HFFc6 (cell line): ENCODE measurements at regions not wholly inside any gene's neighbourhood (a gene's known extent, or its start where the extent isn't known, plus 50 kb on each side); places are given as distances from the start of the nearest gene placed in this dataset.

Source experiments
- DNase-seq: peaks from one replicate; pipeline ENCODE4 v3.0.0-alpha.2; 2018
- H3K27ac Mint-ChIP-seq: 2 replicates; pipeline ENCODE4 v1.8.0; 2020; ENCODE audit warnings: mild to moderate bottlenecking, mixed read lengths
- H3K27me3 Mint-ChIP-seq: 2 replicates; pipeline ENCODE4 v1.8.0; 2021; ENCODE audit warnings: mild to moderate bottlenecking, moderate library complexity, mixed read lengths; ENCODE audit not compliant: insufficient read depth
- H3K36me3 Mint-ChIP-seq: 2 replicates; pipeline ENCODE4 v1.8.0; 2021; ENCODE audit warnings: low read depth, mixed read lengths
- H3K4me1 Mint-ChIP-seq: 2 replicates; pipeline ENCODE4 v1.8.0; 2020; ENCODE audit warnings: low read depth, mixed read lengths
- H3K4me3 Mint-ChIP-seq: 2 replicates; pipeline ENCODE4 v1.8.0; 2020; ENCODE audit warnings: mild to moderate bottlenecking, moderate library complexity, mixed read lengths
- H3K9me3 Mint-ChIP-seq: 2 replicates; pipeline ENCODE4 v1.8.0; 2020; ENCODE audit warnings: mild to moderate bottlenecking, mixed read lengths
- CTCF ChIP-seq: fragments of 200-600 bp; sonication (generic); IDR thresholded peaks from 2 replicates; pipeline ENCODE4 v1.5.0; 2021; ENCODE audit warnings: antibody characterized with exemption, mild to moderate bottlenecking

DNA sequence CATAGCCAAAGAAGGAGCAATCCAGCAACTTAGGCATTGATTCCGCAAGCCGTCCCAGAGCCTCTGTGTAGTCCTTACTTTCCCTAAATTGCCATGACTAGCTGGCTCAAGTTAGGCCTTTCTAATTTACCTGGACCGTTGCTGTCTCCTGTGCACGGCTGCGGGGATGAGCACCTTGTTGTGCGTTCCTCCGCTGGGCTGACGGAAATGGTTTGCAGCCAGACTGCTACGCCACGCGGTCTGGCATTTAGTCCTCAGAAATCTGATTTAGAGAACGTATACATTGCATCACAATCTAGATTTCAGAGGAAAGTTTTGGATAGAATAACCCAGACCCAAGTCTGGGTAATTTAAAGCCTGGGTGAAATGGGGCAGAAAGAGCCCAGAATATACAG, 133.2 kb upstream of the ARHGAP5 start:
- no peak overlapping the region for H3K27ac Mint-ChIP-seq
- peaks cover 5% of the 10 kb centered on the region for H3K27me3 Mint-ChIP-seq
- no peak for TF ChIP-seq CTCF
- H3K4me3 Mint-ChIP-seq: no peak overlapping the region
- DNase-seq: no peak
- no peaks in the 10 kb centered on the region for H3K36me3 Mint-ChIP-seq
- no peaks in the 10 kb centered on the region for H3K9me3 Mint-ChIP-seq
- H3K4me1 Mint-ChIP-seq: peaks cover 7% of the 10 kb centered on the region; the same call in 1 of the 2 replicates

GRCh38 chr14:31944256-31945073, 132.6 kb upstream of the ARHGAP5 start:
- Mint-ChIP-seq H3K4me3 (no peak overlapping the region), H3K27ac (no peak overlapping the region), H3K27me3 (peaks cover 5% of the 10 kb centered on the region), H3K9me3 (no peaks in the 10 kb centered on the region), H3K36me3 (no peaks in the 10 kb centered on the region), H3K4me1 (peaks cover 10% of the 10 kb centered on the region)
- no peak for DNase-seq
- TF ChIP-seq CTCF: no peak

DNA sequence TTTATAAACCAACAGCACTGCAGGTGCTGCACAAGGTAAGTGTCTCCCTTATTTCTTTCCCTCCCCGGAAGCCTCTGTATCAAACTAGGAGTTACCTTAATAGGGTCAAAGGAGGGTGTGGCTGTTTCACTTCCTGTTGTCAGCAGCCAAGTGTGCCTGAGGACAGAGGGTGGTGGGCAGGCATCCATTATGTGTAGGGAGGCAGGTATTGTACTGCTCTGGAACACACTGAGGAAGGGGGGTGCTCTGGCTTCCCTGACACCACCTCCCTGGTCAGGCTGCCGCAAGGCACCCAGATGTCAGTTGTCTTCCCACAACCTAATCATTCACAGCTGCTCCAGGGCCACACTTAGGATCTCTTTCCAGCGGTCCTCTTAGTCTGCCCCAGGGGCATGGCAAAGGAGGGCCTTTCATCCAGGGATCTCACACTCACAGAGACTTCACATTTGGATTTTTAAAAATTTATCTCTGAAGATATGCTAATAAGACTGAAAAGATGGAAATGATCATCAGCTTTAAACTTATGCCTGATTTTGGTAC, 132.0 kb upstream of the ARHGAP5 start:
- Mint-ChIP-seq H3K36me3 (no peaks in the 10 kb centered on the region), H3K4me1 (peaks cover 17% of the 10 kb centered on the region), H3K4me3 (no peak overlapping the region), H3K27me3 (peaks cover 5% of the 10 kb centered on the region), H3K9me3 (no peaks in the 10 kb centered on the region), H3K27ac (no peak overlapping the region)
- no peak for TF ChIP-seq CTCF
- no peak for DNase-seq

DNA sequence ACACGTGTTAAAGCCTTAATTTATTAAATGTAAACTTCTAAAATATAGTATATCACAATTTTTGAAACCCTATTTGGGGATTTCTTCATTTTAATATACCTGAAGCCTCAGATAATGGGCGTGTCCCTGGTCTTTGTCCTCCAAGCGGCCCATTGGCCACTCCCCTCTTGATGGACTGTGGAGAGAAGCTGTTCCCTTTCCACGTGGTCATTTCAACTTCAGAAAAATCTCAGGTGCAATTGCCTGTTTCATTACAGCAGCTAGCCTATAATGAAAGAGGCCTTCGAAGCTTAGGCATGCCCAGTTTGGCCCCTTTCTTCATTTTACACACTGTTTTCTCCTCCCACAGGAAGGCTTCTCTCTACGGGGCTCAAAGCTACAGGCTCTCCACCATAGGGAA, 131.4 kb upstream of the ARHGAP5 start:
- no peak for TF ChIP-seq CTCF
- no peak overlapping the region for H3K27ac Mint-ChIP-seq

GRCh38 chr14:31947076-31947475, 130.0 kb upstream of the ARHGAP5 start:
- no peaks in the 10 kb centered on the region for H3K9me3 Mint-ChIP-seq
- no peaks in the 10 kb centered on the region for H3K36me3 Mint-ChIP-seq
- no peak for DNase-seq
- peaks cover 8% of the 10 kb centered on the region for H3K27me3 Mint-ChIP-seq
- H3K4me3 Mint-ChIP-seq: no peak overlapping the region
- H3K4me1 Mint-ChIP-seq: peaks cover 33% of the 10 kb centered on the region
- H3K27ac Mint-ChIP-seq: no peak overlapping the region
- no peak for TF ChIP-seq CTCF

More for the DNA sequence above, 131.4 kb upstream of the ARHGAP5 start:
- H3K4me3 Mint-ChIP-seq: no peak overlapping the region
- H3K9me3 Mint-ChIP-seq: no peaks in the 10 kb centered on the region
- no peaks in the 10 kb centered on the region for H3K36me3 Mint-ChIP-seq
- H3K27me3 Mint-ChIP-seq: peaks cover 5% of the 10 kb centered on the region
- no peak for DNase-seq
- H3K4me1 Mint-ChIP-seq: peaks cover 22% of the 10 kb centered on the region
